ENCODE measurements at regions not wholly inside any gene's neighbourhood (a gene's known extent, or its start where the extent isn't known, plus 50 kb on each side); places are given as distances from the start of the nearest gene placed in this dataset.

- CTCF ChIA-PET = no interaction called here
- H3K9me3 Mint-ChIP-seq = no peaks in the 10 kb centered on the region
- TF ChIP-seq CTCF (IDR thresholded peaks at IDR 0.05) = no peak
- ATAC-seq = peak; percentile 55
- H3K36me3 Mint-ChIP-seq (ENCODE audit: low read depth) = no peaks in the 10 kb centered on the region
- intact Hi-C loops (cut with micrococcal nuclease) = no loop called here
- H3K4me1 Mint-ChIP-seq (ENCODE audit: low read depth) = peaks cover 4% of the 10 kb centered on the region
- peaks cover 11% of the 10 kb centered on the region for H3K27me3 Mint-ChIP-seq
- DNase-seq = no peak
- no peak overlapping the region for H3K27ac Mint-ChIP-seq
- POLR2A ChIA-PET = no interaction called here
- no peak overlapping the region for H3K4me3 Mint-ChIP-seq
Observed at GRCh38 chr12:108008163-108008905, 120.8 kb upstream of the WSCD2 start.

GRCh38 chr12:108009442-108010070 is 119.5 kb upstream of the WSCD2 start:
- H3K36me3 Mint-ChIP-seq (ENCODE audit: low read depth) = no peaks in the 10 kb centered on the region
- no peak for TF ChIP-seq CTCF (IDR thresholded peaks at IDR 0.05)
- ChIA-PET POLR2A (no interaction called here), CTCF (interaction anchor here (0.6 kb wide), 1 partner anchor 19 kb away, joined by 3 read pairs; no protein-coding TSS in a partner anchor)
- ATAC-seq (no peak), DNase-seq (no peak)
- peaks cover 4% of the 10 kb centered on the region for H3K4me1 Mint-ChIP-seq (ENCODE audit: low read depth)
- H3K27ac Mint-ChIP-seq = no peak overlapping the region
- H3K9me3 Mint-ChIP-seq = no peaks in the 10 kb centered on the region
- peaks cover 13% of the 10 kb centered on the region for H3K27me3 Mint-ChIP-seq
- intact Hi-C loops (cut with micrococcal nuclease) = no loop called here
- no peak overlapping the region for H3K4me3 Mint-ChIP-seq

GRCh38 chr12:108016022-108016564 is 113.0 kb upstream of the WSCD2 start:
- Mint-ChIP-seq H3K27ac (no peak overlapping the region), H3K4me1 (ENCODE audit: low read depth) (no peaks in the 10 kb centered on the region), H3K9me3 (no peaks in the 10 kb centered on the region), H3K4me3 (no peak overlapping the region), H3K27me3 (peaks cover 14% of the 10 kb centered on the region), H3K36me3 (ENCODE audit: low read depth) (no peaks in the 10 kb centered on the region)
- CTCF ChIA-PET = no interaction called here
- intact Hi-C loops (cut with micrococcal nuclease) = no loop called here
- no peak for DNase-seq
- TF ChIP-seq CTCF (IDR thresholded peaks at IDR 0.05) = no peak
- no peak for ATAC-seq
- POLR2A ChIA-PET = no interaction called here

- POLR2A ChIA-PET = no interaction called here
- Mint-ChIP-seq H3K4me1 (ENCODE audit: low read depth) (no peaks in the 10 kb centered on the region), H3K36me3 (ENCODE audit: low read depth) (no peaks in the 10 kb centered on the region), H3K4me3 (no peak overlapping the region), H3K9me3 (no peaks in the 10 kb centered on the region), H3K27me3 (peaks cover 10% of the 10 kb centered on the region), H3K27ac (no peak overlapping the region)
- intact Hi-C loops (cut with micrococcal nuclease) = no loop called here
- CTCF ChIA-PET = no interaction called here
- DNase-seq = no peak
- TF ChIP-seq CTCF (IDR thresholded peaks at IDR 0.05) = no peak
- ATAC-seq = no peak
Observed at GRCh38 chr12:108017472-108018057, 111.5 kb upstream of the WSCD2 start.

GRCh38 chr12:108019862-108020261 is 109.2 kb upstream of the WSCD2 start:
- DNase-seq (no peak), ATAC-seq (no peak)
- Mint-ChIP-seq H3K27ac (no peak overlapping the region), H3K4me1 (ENCODE audit: low read depth) (no peaks in the 10 kb centered on the region), H3K36me3 (ENCODE audit: low read depth) (no peaks in the 10 kb centered on the region), H3K9me3 (no peaks in the 10 kb centered on the region), H3K27me3 (peaks cover 6% of the 10 kb centered on the region), H3K4me3 (no peak overlapping the region)
- ChIA-PET CTCF (no interaction called here), POLR2A (no interaction called here)
- intact Hi-C loops (cut with micrococcal nuclease) = no loop called here
- TF ChIP-seq CTCF (IDR thresholded peaks at IDR 0.05) = no peak
